Adrenal gland (tissue), 5 donors: ENCODE measurements at regions not wholly inside any gene's neighbourhood (a gene's known extent, or its start where the extent isn't known, plus 50 kb on each side); places are given as distances from the start of the nearest gene placed in this dataset.

Experiments used
- POLR2A ChIP-seq, 2 donors: fragments of 450-650 bp; IDR thresholded peaks; one replicate each; pipeline ENCODE4 v1.6.1; 2017; ENCODE audit warnings: antibody characterized with exemption in 2 of 2, mild to moderate bottlenecking in 2 of 2, moderate library complexity in 1 of 2
- TF ChIP-seq, protein P1 (sequence below), 6 experiments: fragments of 450-650 bp in 4 of 6; fragments of 200-600 bp in 2 of 6; sonication (generic) in 1 of 6; IDR thresholded peaks; 1 replicate in 5 of 6; 2 replicates in 1 of 6; pipeline versions ENCODE4 v1.5.1 to v1.8.0; 2016 to 2021; ENCODE audit warnings: antibody characterized with exemption in 6 of 6, mild to moderate bottlenecking in 2 of 6, moderate library complexity in 1 of 6
- donor health status: DM: no; HTN: no; CAD: no.

DNA sequence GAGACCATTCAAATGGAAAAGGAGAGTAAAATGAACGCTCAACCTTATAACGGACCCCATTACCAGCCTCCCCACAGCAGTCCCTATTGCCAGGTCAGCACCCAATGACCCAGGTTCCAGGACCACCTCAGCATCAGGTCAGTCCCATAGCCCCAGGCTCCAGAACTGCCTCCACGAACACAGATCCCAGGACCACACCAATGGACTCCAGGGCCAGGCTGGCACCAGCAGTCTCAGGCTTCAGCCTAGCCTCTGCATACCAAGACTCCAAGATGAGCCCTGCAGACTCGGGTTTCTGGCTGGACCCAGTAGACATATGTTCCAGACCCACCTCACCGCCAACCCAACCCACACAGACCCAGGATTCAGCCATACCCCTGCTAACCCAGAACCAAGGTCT is 625.0 kb upstream of the RGS18 start:
- TF ChIP-seq, protein P1, sequence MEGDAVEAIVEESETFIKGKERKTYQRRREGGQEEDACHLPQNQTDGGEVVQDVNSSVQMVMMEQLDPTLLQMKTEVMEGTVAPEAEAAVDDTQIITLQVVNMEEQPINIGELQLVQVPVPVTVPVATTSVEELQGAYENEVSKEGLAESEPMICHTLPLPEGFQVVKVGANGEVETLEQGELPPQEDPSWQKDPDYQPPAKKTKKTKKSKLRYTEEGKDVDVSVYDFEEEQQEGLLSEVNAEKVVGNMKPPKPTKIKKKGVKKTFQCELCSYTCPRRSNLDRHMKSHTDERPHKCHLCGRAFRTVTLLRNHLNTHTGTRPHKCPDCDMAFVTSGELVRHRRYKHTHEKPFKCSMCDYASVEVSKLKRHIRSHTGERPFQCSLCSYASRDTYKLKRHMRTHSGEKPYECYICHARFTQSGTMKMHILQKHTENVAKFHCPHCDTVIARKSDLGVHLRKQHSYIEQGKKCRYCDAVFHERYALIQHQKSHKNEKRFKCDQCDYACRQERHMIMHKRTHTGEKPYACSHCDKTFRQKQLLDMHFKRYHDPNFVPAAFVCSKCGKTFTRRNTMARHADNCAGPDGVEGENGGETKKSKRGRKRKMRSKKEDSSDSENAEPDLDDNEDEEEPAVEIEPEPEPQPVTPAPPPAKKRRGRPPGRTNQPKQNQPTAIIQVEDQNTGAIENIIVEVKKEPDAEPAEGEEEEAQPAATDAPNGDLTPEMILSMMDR (IDR thresholded peaks at IDR 0.05): no peak
- no peak for TF ChIP-seq POLR2A (IDR thresholded peaks at IDR 0.05)
